Activated CD8-positive, alpha-beta memory T cell treated with anti-CD3 and anti-CD28 coated beads, Interleukin-2, amount 50 U/mL, for 4 hours (primary cell): ENCODE measurements at regions not wholly inside any gene's neighbourhood (a gene's known extent, or its start where the extent isn't known, plus 50 kb on each side); places are given as distances from the start of the nearest gene placed in this dataset.
"Not testable (repeated sequence)": the region's sequence is repeated elsewhere in the genome, so short reads cannot be mapped to it uniquely, and the experiment has no call there.

Experiments
- DNase-seq: peaks from one replicate; pipeline ENCODE4 v3.0.0-alpha.2; 2020

DNA sequence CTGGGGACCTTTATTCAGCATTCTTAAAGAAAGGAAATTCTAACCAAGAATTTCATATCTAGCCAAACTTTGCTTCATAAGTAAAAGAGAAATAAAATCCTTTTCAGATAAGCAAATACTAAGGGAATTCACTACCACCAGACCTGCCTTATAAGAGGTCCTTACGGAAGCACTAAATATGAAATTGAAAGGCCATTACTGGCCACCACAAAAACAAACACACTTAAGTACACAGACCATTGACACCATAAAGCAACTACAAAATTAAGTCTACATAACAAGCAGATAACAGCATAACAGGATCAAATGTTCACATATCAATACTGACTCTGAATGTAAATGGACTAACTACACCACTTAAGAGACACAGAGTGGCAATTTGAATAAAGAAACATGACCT lies 361.4 kb upstream of the POU5F2 start:
- no peak for DNase-seq

DNA sequence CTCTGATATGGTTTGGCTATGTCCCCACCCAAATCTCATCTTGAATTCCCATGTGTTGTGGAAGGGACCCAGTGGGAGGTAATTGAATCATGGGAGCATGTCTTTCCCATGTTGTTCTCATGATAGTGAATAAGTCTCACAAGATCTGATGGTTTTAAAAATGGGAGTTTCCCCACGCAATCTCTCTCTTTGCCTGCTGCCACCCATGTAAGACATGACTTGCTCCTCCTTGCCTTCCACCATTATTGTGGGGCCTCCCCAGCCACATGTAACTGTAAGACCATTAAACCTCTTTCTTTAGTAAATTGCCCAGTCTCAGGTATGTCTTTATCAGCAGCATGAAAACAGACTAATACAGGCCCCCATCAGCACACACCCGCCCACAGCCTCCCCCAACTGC lies 356.0 kb upstream of the POU5F2 start:
- DNase-seq: not testable (repeated sequence)

GRCh38 chr5:94094793-94095441 lies 353.5 kb upstream of the POU5F2 start:
- no peak for DNase-seq

DNA sequence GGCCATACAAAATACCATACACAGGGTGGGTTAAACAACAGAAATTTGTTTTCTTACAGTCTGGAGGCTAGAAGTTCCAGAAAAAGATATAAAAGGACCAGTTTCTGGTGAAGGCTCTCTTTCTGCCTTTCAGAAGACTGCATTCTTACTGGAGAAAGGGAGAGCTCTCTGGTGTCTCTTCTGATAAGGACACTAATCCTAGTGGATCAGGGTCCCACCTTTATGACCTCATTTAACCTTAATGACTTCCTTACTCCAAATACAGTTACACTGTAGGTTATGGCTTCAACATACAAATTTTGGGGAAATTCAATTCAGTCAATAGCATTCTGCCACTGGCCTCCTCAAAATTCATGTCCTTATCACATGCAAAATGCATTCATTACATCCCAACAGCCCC lies 351.9 kb upstream of the POU5F2 start:
- no peak for DNase-seq

DNA sequence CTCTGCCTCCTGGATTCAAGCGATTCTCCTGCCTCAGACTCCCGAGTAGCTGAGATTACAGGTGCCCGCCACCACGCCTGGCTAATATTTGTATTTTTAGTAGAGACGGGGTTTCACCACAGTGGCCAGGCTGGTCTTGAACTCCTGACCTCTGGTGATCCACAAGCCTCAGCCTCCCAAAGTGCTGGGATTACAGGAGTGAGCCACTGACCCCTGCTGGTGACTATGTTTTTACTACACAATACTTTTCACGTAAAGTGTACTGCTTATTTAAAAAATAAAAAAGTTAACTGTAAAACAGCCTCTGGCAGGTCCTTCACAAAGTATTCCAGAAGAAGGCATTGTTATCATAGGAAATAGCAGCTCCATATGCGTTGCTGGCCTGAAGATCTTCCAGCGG lies 345.2 kb upstream of the POU5F2 start:
- not testable (repeated sequence) for DNase-seq

DNA sequence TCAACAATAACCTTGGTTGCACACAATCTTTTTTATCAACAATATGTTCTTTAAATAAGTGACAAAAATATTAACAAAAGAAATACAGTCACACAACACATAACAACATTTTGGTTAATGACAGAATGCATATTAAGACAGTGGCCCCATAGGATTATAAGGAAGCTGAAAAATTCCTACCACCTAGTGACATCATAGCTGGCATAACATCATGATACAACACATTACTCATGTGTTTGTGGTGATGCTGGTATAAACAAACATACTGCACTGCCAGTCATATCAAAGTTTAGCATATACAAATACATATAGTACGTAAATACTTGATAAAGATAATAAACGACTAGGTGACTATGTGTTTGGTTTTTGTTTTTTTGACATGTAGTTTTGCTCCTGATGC lies 344.8 kb upstream of the POU5F2 start:
- no peak for DNase-seq

- no peak for DNase-seq
Measured at GRCh38 chr5:94082405-94082804, 341.0 kb upstream of the POU5F2 start.

DNA sequence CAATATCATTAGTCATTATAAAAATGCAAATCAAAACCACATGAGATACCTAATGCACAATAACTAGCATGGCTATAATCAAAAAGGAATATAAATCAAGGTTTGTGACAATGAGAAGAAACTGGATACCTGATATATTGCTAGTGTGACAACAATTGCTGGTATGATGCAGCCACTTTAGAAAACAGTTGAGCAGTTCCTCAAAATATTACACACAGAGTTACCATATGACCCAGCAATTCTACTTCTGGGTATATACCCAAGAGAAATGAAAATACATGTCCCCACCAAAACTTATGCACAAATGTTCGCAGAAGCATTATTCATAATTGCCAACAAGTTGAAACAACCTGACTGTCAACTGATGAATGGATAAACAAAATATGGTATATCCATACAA lies 339.7 kb upstream of the POU5F2 start:
- no peak for DNase-seq

DNA sequence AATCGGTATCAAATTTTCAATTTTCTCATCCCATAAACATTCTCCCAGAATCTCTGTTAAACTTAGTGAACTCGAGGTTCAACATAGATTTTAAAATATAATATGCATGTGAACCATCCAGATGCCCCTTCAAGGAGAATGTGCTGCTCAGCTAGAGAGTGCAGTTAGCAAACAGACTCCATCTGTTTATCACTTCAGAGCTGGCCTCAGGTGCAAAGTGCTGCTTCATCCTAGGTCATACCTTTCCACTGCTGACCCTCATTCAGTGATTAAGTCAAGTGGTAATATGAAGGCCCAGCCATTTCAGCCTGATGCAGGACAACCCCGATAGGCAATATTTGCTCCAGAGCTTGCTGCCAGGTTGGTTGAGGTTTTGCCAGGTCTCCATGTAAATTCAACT lies 339.0 kb upstream of the POU5F2 start:
- no peak for DNase-seq

GRCh38 chr5:94072116-94072515 lies 330.7 kb upstream of the POU5F2 start:
- DNase-seq: no peak

GRCh38 chr5:94066437-94067207 lies 325.2 kb upstream of the POU5F2 start:
- no peak for DNase-seq

- no peak for DNase-seq
Measured at GRCh38 chr5:94064025-94064424, 322.6 kb upstream of the POU5F2 start.

DNA sequence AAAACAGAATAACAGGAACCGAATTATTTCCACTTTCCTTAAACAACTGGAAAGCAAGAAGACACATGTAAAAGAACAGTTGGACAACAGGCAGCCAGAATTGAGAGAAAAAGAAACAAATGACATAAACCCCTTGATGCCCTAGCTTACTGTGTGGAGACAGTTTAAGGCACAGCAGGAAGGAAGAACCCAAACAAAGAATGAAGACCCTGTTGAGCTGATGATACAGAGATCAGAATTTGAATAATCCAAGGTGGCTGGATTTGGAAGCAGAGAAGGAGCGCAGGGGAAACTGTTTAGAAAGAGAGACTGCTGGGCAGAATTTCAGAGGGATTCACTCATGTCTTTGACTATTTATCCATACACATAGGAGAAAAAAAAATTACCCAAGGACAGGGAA lies 316.3 kb upstream of the POU5F2 start:
- DNase-seq: no peak

DNA sequence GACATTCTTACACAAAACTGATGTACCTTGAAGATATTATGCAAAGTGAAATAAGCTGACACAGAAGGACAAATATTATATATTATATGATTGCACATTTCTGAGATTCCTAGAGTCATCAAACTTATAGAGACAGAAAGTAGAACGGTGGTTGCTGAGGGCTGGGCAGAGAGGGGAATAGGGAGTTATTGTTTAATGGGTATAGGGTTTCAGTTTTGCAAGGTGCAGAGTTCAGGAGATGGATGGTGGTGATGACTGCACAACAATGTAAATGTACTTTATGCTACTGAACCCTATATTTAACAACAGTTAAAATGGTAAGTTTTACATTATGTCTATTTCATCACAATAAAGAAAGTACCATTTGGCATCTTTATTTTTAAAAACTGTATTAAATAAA lies 315.8 kb upstream of the POU5F2 start:
- DNase-seq: no peak

DNA sequence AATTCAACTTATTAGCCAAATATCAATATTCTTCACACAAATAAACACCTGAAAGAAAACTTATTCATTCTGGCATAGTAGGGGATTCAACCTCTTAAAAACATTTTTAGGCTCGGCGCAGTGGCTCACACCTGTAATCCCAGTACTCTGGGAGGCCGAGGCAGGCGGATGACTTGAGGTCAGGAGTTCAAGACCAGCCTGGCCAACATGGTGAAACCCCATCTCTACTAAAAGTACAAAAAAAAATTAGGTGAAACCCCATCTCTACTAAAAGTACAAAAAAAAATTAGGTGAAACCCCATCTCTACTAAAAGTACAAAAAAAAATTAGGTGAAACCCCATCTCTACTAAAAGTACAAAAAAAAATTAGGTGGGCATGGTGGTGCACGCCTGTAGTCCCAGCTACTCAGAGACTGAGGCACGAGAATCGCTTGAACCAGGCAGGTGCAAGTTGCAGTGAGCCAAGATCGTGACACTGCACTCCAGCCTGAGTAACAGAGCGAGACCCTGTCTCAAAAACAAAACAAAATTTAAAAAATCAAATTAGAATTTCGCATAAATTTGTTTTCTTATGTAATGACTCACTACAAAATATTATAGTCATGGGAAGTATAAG lies 308.0 kb upstream of the POU5F2 start:
- not testable (repeated sequence) for DNase-seq

DNA sequence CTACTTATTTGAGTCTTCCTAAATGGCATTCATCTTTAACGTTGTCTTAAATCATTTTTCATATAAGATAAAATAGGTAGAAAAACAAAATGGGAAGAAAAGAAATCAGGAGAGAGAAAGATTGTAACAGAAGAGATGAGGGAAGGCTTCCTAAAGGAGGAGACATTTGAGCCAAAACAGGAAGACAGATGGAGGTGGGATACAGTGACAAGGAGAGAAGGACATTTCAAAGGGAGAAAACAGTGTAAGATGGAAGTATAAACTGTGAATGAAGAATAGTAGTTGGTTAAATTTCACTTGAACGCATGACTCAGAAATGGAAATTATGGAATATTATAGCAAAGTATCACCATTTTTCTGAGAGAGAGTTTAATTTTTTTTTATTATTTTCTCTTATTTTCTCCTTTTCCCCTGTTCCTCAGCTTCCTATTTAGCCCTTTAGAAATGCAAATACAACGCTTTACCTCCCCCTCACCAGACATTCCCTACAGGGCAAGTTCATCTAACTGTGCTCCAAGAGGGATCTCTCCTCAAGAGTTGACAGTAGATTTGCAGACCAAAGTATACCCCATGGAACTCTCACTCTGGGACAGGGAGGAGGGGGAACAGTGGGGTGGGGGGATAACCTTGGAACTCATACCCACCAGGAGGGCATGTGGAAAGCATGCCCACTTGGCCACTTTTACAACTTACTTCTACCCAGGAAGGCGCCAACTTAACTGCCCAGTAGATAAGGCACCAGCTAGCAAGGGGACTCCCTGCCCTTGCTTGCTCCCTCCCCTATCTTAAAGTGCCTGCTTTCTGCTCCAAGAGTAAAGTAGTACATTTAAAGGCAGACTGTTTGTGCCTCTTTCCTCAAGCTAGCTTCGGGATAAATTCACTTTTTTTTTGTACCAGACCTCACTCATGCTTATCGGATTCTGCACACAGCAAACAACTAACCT lies 304.7 kb upstream of the POU5F2 start:
- DNase-seq: no peak

- no peak for DNase-seq
Measured at GRCh38 chr5:94043311-94043710, 301.9 kb upstream of the POU5F2 start.

DNA sequence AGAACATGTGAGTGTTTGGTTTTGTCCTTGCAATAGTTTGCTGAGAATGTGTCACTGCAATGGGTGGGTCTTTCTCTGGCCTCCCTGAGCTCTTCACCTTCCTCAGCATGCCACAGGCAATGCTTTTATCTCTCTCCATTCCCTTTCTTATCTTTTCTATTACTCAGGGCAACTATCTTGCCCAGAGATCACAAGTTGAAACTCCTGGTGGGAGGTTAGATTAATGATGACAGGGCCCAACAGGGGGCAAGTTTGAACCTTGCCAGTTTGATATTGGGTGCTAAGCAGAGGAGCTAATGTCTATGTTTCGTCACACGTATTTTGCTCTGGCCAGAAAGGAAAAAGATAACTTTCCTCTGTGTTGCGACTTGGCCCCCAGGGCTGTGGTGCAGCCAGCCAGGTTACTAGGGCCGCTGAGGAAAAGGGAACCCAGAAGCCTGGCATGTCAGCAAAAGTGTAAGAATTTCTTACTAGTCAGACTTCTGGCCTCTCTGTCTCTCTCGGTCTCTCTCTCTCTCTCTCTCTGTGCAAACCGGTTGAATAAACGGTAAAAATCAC lies 299.3 kb upstream of the POU5F2 start:
- DNase-seq: no peak

DNA sequence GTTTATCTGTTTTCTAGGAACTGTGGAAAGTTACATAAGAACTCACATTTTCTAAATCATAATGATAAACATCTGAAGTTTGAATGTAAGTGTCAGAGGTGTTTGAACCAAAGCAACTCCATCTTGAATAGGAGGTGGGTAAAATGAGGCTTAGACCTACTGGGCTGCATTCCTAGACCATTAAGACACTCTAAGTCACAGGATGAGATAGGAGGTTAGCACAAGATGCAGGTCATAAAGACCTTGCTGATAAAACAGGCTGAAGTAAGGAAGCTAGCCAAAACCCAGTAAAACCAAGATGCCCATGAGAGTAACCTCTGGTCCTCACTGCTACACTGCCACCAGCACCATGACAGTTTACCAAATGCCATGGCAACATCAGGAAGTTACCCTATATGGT lies 297.7 kb upstream of the POU5F2 start:
- DNase-seq: no peak

DNA sequence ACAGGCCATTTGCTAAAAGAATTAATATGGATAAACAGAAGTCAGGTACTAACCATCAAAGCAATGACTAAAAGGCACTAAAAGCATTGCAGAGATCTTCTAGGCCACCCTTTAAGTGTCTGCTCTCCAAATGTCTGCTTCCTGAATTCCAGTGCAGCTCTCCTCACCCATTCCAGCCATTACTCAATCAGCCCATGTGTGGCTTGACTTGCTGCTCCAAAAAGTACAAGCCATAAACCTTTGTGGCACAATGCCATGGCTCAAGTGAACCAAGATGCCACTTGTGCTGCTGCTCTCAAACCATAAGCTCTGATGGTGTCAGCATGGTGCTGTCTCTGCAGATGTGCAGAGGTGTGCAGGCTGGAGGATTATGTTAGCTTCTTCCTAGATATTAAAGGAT lies 290.2 kb upstream of the POU5F2 start:
- DNase-seq: no peak

GRCh38 chr5:94028001-94028400 lies 286.6 kb upstream of the POU5F2 start:
- no peak for DNase-seq

GRCh38 chr5:94027145-94027544 lies 285.7 kb upstream of the POU5F2 start:
- DNase-seq: no peak
